ENCODE measurements at regions not wholly inside any gene's neighbourhood (a gene's known extent, or its start where the extent isn't known, plus 50 kb on each side); places are given as distances from the start of the nearest gene placed in this dataset.

DNA sequence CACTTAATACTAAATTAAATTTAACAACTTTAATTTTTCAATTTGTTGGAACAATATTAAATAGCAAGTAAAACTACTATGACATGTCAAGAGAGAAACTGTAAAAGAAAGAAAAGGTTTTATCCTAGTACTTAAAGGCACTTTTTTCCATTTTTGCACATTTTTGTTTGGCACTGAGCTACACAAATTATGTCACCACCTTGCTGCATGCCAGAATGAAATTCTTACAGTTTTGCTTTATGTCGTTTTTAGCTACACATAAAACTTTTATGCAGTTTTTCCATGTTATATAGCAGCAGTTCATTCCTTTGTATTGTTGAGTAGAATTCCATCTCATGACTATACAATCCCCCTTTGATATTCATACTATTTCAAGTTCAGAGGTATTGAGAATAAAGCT is 99.1 kb upstream of the RXFP1 start:
- no peak overlapping the region for H3K9ac ChIP-seq (ENCODE audit: low read length)
- H3K27me3 ChIP-seq (ENCODE audit: insufficient read depth, low read length): no peaks in the 10 kb centered on the region
- no peak overlapping the region for H3K18ac ChIP-seq (ENCODE audit: low read length)
- no peak overlapping the region for H2BK120ac ChIP-seq (ENCODE audit: insufficient read depth, low read length, poor library complexity)
- no peak overlapping the region for H3K4me3 ChIP-seq (ENCODE audit: low read depth, low read length)
- no peak for DNase-seq
- H3K79me2 ChIP-seq (ENCODE audit: control insufficient read depth, insufficient read depth, low read length, poor library complexity): no peaks in the 10 kb centered on the region
- H3K14ac ChIP-seq (ENCODE audit: low read length): no peak overlapping the region
- H3K4me1 ChIP-seq (ENCODE audit: control insufficient read depth in 1 of 2, insufficient read depth in 2 of 2, low read length in 2 of 2): no peaks in the 10 kb centered on the region
- H3K27ac ChIP-seq (ENCODE audit: low read depth, low read length): no peak overlapping the region
- no peak overlapping the region for H4K91ac ChIP-seq (ENCODE audit: low read depth, low read length)
- no peak overlapping the region for H4K8ac ChIP-seq (ENCODE audit: low read depth, low read length)
- peaks cover 1% of the 10 kb centered on the region for H3K9me3 ChIP-seq (ENCODE audit: insufficient read depth, low read depth, low read length)
- H2AK5ac ChIP-seq (ENCODE audit: low read length): no peak overlapping the region
- H3K4ac ChIP-seq (ENCODE audit: low read depth, low read length): no peak overlapping the region
- no peak overlapping the region for H3K23ac ChIP-seq (ENCODE audit: low read length)
- no CpG with 5 or more reads among the region's 1 CpG for WGBS (ENCODE audit: extremely low coverage, insufficient coverage, insufficient read length)
- no peak overlapping the region for H2BK5ac ChIP-seq (ENCODE audit: low read depth, low read length, poor library complexity)
- no peak overlapping the region for H3K4me2 ChIP-seq (ENCODE audit: low read length)
- no peak overlapping the region for H4K12ac ChIP-seq (ENCODE audit: low read depth, low read length)
- H3K36me3 ChIP-seq (ENCODE audit: control insufficient read depth in 1 of 2, insufficient read depth in 2 of 2, low read length in 2 of 2): no peaks in the 10 kb centered on the region
- no peaks in the 10 kb centered on the region for H3K79me1 ChIP-seq (ENCODE audit: low read length)
- no peak overlapping the region for H2AFZ ChIP-seq (ENCODE audit: insufficient read depth, low read length, poor library complexity)
- H2BK12ac ChIP-seq (ENCODE audit: low read length): no peak overlapping the region

DNA sequence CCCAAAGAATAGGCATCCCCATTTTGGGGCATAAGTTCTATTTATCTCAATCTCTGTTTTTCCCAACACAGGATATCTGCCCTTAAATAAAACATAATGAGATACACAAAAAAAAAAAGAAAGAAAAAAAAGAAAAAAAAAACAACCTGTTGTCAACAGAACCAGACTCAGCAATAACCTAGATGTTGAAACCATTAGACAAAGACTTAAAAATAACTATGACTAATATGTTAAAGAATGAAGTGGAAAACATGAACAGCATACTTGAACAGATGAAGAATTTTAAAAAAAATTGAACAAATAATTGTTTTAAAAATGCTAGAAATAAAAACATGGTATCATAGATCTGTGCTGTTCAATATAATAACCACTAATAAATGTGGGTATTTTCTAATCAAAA is 93.4 kb upstream of the RXFP1 start:
- H2BK120ac ChIP-seq (ENCODE audit: insufficient read depth, low read length, poor library complexity): no peak overlapping the region
- no peak overlapping the region for H4K12ac ChIP-seq (ENCODE audit: low read depth, low read length)
- DNase-seq: no peak

DNA sequence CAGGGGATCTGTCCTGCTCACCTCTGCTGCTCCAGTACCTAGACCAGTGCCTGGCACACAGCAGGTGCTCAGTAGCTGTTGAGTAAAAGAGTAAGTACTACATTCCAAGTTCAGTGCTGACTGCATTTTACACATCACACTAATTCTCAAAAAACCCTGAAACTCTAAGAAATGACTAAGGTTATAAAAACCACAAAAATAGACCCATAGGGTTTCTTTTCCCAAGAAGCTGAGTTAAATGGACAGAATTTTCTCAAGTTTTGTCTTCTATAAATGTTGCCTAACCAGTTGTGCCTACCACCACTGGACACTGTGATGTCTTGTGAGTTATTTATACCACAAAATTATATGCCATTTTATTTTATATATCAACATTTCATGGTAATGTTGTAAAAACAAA is 78.9 kb upstream of the RXFP1 start:
- no peak overlapping the region for H4K91ac ChIP-seq (ENCODE audit: low read depth, low read length)
- no peak overlapping the region for H3K4me2 ChIP-seq (ENCODE audit: low read length)
- H2BK12ac ChIP-seq (ENCODE audit: low read length): no peak overlapping the region
- H2BK120ac ChIP-seq (ENCODE audit: insufficient read depth, low read length, poor library complexity): no peak overlapping the region
- H4K8ac ChIP-seq (ENCODE audit: low read depth, low read length): no peak overlapping the region
- H2AK5ac ChIP-seq (ENCODE audit: low read length): no peak overlapping the region
- no peak overlapping the region for H4K12ac ChIP-seq (ENCODE audit: low read depth, low read length)
- H3K4ac ChIP-seq (ENCODE audit: low read depth, low read length): no peak overlapping the region
- no peak overlapping the region for H3K27ac ChIP-seq (ENCODE audit: low read depth, low read length)
- no peaks in the 10 kb centered on the region for H3K36me3 ChIP-seq (ENCODE audit: control insufficient read depth in 1 of 2, insufficient read depth in 2 of 2, low read length in 2 of 2)
- no peaks in the 10 kb centered on the region for H3K79me1 ChIP-seq (ENCODE audit: low read length)
- H3K4me3 ChIP-seq (ENCODE audit: low read depth, low read length): no peak overlapping the region
- DNase-seq: no peak
- H3K4me1 ChIP-seq (ENCODE audit: control insufficient read depth in 1 of 2, insufficient read depth in 2 of 2, low read length in 2 of 2): no peaks in the 10 kb centered on the region
- H2AFZ ChIP-seq (ENCODE audit: insufficient read depth, low read length, poor library complexity): no peak overlapping the region
- H3K18ac ChIP-seq (ENCODE audit: low read length): no peak overlapping the region
- no peak overlapping the region for H2BK5ac ChIP-seq (ENCODE audit: low read depth, low read length, poor library complexity)
- H3K23ac ChIP-seq (ENCODE audit: low read length): no peak overlapping the region
- peak overlapping the region; percentile 70 for H3K9ac ChIP-seq (ENCODE audit: low read length)
- H3K79me2 ChIP-seq (ENCODE audit: control insufficient read depth, insufficient read depth, low read length, poor library complexity): no peaks in the 10 kb centered on the region
- H3K27me3 ChIP-seq (ENCODE audit: insufficient read depth, low read length): no peaks in the 10 kb centered on the region
- no peak overlapping the region for H3K14ac ChIP-seq (ENCODE audit: low read length)
- H3K9me3 ChIP-seq (ENCODE audit: insufficient read depth, low read depth, low read length): no peaks in the 10 kb centered on the region

More for the DNA sequence above, 93.4 kb upstream of the RXFP1 start:
- no peak overlapping the region for H2AFZ ChIP-seq (ENCODE audit: insufficient read depth, low read length, poor library complexity)
- H3K79me1 ChIP-seq (ENCODE audit: low read length): no peaks in the 10 kb centered on the region
- H3K9ac ChIP-seq (ENCODE audit: low read length): no peak overlapping the region
- H2AK5ac ChIP-seq (ENCODE audit: low read length): no peak overlapping the region
- H4K91ac ChIP-seq (ENCODE audit: low read depth, low read length): no peak overlapping the region
- no peak overlapping the region for H3K4me3 ChIP-seq (ENCODE audit: low read depth, low read length)
- no peak overlapping the region for H4K8ac ChIP-seq (ENCODE audit: low read depth, low read length)
- no peaks in the 10 kb centered on the region for H3K9me3 ChIP-seq (ENCODE audit: insufficient read depth, low read depth, low read length)
- H2BK5ac ChIP-seq (ENCODE audit: low read depth, low read length, poor library complexity): no peak overlapping the region
- H3K14ac ChIP-seq (ENCODE audit: low read length): no peak overlapping the region
- H3K36me3 ChIP-seq (ENCODE audit: control insufficient read depth in 1 of 2, insufficient read depth in 2 of 2, low read length in 2 of 2): no peaks in the 10 kb centered on the region
- H2BK12ac ChIP-seq (ENCODE audit: low read length): no peak overlapping the region
- H3K4me2 ChIP-seq (ENCODE audit: low read length): no peak overlapping the region
- no peaks in the 10 kb centered on the region for H3K4me1 ChIP-seq (ENCODE audit: control insufficient read depth in 1 of 2, insufficient read depth in 2 of 2, low read length in 2 of 2)
- no peak overlapping the region for H3K27ac ChIP-seq (ENCODE audit: low read depth, low read length)
- H3K4ac ChIP-seq (ENCODE audit: low read depth, low read length): no peak overlapping the region
- no peak overlapping the region for H3K23ac ChIP-seq (ENCODE audit: low read length)
- no peak overlapping the region for H3K18ac ChIP-seq (ENCODE audit: low read length)
- H3K79me2 ChIP-seq (ENCODE audit: control insufficient read depth, insufficient read depth, low read length, poor library complexity): no peaks in the 10 kb centered on the region
- H3K27me3 ChIP-seq (ENCODE audit: insufficient read depth, low read length): no peaks in the 10 kb centered on the region

DNA sequence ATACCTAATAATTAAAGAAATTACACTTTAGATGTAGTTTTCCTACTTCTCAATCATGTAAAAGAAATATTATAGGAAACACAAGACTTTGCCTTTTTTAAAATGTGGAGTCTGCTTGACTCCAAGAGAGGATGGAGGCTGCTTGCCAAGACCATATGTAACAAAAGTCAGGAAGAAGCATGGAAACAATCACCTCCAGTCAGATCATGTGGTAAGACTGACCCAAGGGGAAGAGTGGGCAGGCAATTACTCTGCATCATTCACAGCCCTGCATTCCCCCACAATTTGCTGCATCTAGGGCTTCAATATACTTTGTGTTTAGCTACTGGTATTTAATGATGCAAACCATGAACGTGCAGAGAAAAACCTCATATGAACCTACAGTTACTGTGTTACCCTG is 78.0 kb upstream of the RXFP1 start:
- Histone ChIP-seq H4K12ac (ENCODE audit: low read depth, low read length) (no peak overlapping the region), H2BK5ac (ENCODE audit: low read depth, low read length, poor library complexity) (no peak overlapping the region), H3K27ac (ENCODE audit: low read depth, low read length) (no peak overlapping the region), H2AK5ac (ENCODE audit: low read length) (no peak overlapping the region), H3K14ac (ENCODE audit: low read length) (no peak overlapping the region), H2BK12ac (ENCODE audit: low read length) (no peak overlapping the region), H3K23ac (ENCODE audit: low read length) (no peak overlapping the region), H3K9me3 (ENCODE audit: insufficient read depth, low read depth, low read length) (no peaks in the 10 kb centered on the region), H3K79me2 (ENCODE audit: control insufficient read depth, insufficient read depth, low read length, poor library complexity) (no peaks in the 10 kb centered on the region), H3K36me3 (ENCODE audit: control insufficient read depth in 1 of 2, insufficient read depth in 2 of 2, low read length in 2 of 2) (no peaks in the 10 kb centered on the region), H3K4me1 (ENCODE audit: control insufficient read depth in 1 of 2, insufficient read depth in 2 of 2, low read length in 2 of 2) (no peaks in the 10 kb centered on the region), H3K18ac (ENCODE audit: low read length) (no peak overlapping the region), H2AFZ (ENCODE audit: insufficient read depth, low read length, poor library complexity) (no peak overlapping the region), H3K4me2 (ENCODE audit: low read length) (no peak overlapping the region), H4K91ac (ENCODE audit: low read depth, low read length) (no peak overlapping the region), H3K79me1 (ENCODE audit: low read length) (no peaks in the 10 kb centered on the region), H3K27me3 (ENCODE audit: insufficient read depth, low read length) (no peaks in the 10 kb centered on the region), H3K9ac (ENCODE audit: low read length) (no peak overlapping the region), H3K4ac (ENCODE audit: low read depth, low read length) (no peak overlapping the region), H2BK120ac (ENCODE audit: insufficient read depth, low read length, poor library complexity) (no peak overlapping the region), H3K4me3 (ENCODE audit: low read depth, low read length) (no peak overlapping the region), H4K8ac (ENCODE audit: low read depth, low read length) (no peak overlapping the region)
- WGBS (ENCODE audit: extremely low coverage, insufficient coverage, insufficient read length): no CpG with 5 or more reads among the region's 1 CpG
- no peak for DNase-seq

DNA sequence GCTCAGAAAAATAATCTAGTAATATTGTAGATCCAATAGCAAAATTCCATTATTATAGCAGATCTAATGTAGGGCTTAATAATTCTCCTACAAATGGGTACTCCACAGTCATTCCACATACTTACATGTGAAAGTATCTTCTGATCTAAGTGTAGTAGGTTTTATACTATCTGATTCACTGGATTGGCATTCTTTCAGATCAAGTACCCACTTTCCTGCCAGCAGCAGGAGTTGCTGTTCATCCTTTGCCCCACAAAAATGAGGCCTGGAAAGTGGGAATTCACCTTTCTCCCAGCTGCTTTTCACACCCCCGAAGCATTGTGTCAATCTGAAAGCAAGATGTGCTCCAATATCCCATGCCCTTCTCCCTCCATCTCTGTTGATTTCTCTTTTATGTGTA is 77.1 kb upstream of the RXFP1 start:
- H3K27ac ChIP-seq (ENCODE audit: low read depth, low read length): no peak overlapping the region
- H2AK5ac ChIP-seq (ENCODE audit: low read length): no peak overlapping the region
- H3K9me3 ChIP-seq (ENCODE audit: insufficient read depth, low read depth, low read length): no peaks in the 10 kb centered on the region
- H4K12ac ChIP-seq (ENCODE audit: low read depth, low read length): no peak overlapping the region
- no peak overlapping the region for H2AFZ ChIP-seq (ENCODE audit: insufficient read depth, low read length, poor library complexity)
- no peak overlapping the region for H4K8ac ChIP-seq (ENCODE audit: low read depth, low read length)
- H3K79me2 ChIP-seq (ENCODE audit: control insufficient read depth, insufficient read depth, low read length, poor library complexity): no peaks in the 10 kb centered on the region
- H2BK5ac ChIP-seq (ENCODE audit: low read depth, low read length, poor library complexity): no peak overlapping the region
- no peak overlapping the region for H2BK12ac ChIP-seq (ENCODE audit: low read length)
- H3K79me1 ChIP-seq (ENCODE audit: low read length): no peaks in the 10 kb centered on the region
- H3K27me3 ChIP-seq (ENCODE audit: insufficient read depth, low read length): no peaks in the 10 kb centered on the region
- no peak for DNase-seq
- H2BK120ac ChIP-seq (ENCODE audit: insufficient read depth, low read length, poor library complexity): no peak overlapping the region
- H3K36me3 ChIP-seq (ENCODE audit: control insufficient read depth in 1 of 2, insufficient read depth in 2 of 2, low read length in 2 of 2): no peaks in the 10 kb centered on the region
- no peak overlapping the region for H3K4ac ChIP-seq (ENCODE audit: low read depth, low read length)
- H3K18ac ChIP-seq (ENCODE audit: low read length): no peak overlapping the region
- H3K4me3 ChIP-seq (ENCODE audit: low read depth, low read length): no peak overlapping the region
- H3K14ac ChIP-seq (ENCODE audit: low read length): no peak overlapping the region
- no peak overlapping the region for H3K4me2 ChIP-seq (ENCODE audit: low read length)
- WGBS (ENCODE audit: extremely low coverage, insufficient coverage, insufficient read length): no CpG with 5 or more reads among the region's 1 CpG
- H4K91ac ChIP-seq (ENCODE audit: low read depth, low read length): no peak overlapping the region
- no peaks in the 10 kb centered on the region for H3K4me1 ChIP-seq (ENCODE audit: control insufficient read depth in 1 of 2, insufficient read depth in 2 of 2, low read length in 2 of 2)
- no peak overlapping the region for H3K9ac ChIP-seq (ENCODE audit: low read length)
- no peak overlapping the region for H3K23ac ChIP-seq (ENCODE audit: low read length)

Measured in trophoblast cell (in vitro differentiated cells and primary cell).